GM12878 (cell line): ENCODE measurements at regions not wholly inside any gene's neighbourhood (a gene's known extent, or its start where the extent isn't known, plus 50 kb on each side); places are given as distances from the start of the nearest gene placed in this dataset.

Experiments used
- ATAC-seq: fragments of 200-7000 bp; cut with Tn5 transposase; 3 replicates; pipeline ENCODE4 v1.9.1; 2020; ENCODE audit warnings: mild to moderate bottlenecking, moderate library complexity
- BruUV-seq: library from RNA; stranded (reverse); fragments of 400-500 nt; replicated peaks from 2 replicates; lab custom pipeline; 2021; lab: Mats Ljungman, UMichigan
- CTCF ChIA-PET: fragments of 300-600 bp; sonication (Branson Sonifier 250); formaldehyde crosslinking; extraction: SDS; loops from one replicate; lab custom pipeline; 2021; ENCODE audit warnings: inconsistent platforms; lab: Yijun Ruan, JAX
- POLR2A ChIA-PET: fragments of 350-600 bp; formaldehyde crosslinking; extraction: SDS; loops from one replicate; lab custom pipeline; 2021; ENCODE audit warnings: inconsistent platforms; lab: Charles Lee
- RAD21 ChIA-PET: fragments of 300-600 bp; sonication (Branson Sonifier 250); formaldehyde crosslinking; loops from one replicate; lab custom pipeline; 2023; ENCODE audit warnings: antibody characterized with exemption; ENCODE audit not compliant: unreplicated experiment; lab: Charles Lee
- SMC1A ChIA-PET: fragments of 300-600 bp; sonication (Branson Sonifier 250); formaldehyde crosslinking; loops from one replicate; lab custom pipeline; 2023; ENCODE audit not compliant: unreplicated experiment, uncharacterized antibody; lab: Charles Lee
- DNase-seq: peaks from one replicate; pipeline ENCODE4 v3.0.0-alpha.2; 2011; ENCODE audit warnings: low read depth, low spot score
- FAIRE-seq: peaks from 3 replicates; lab custom pipeline; 2011; peaks lifted over from hg19 to GRCh38; lab: Jason Lieb, UNC
- H2AFZ ChIP-seq: 2 replicates; pipeline ENCODE4 v1.6.0; 2011; ENCODE audit warnings: low read depth, low read length, control low read depth; ENCODE audit not compliant: control insufficient read depth
- H3K27ac ChIP-seq: 2 replicates; pipeline ENCODE4 v1.5.1; 2011; ENCODE audit warnings: control low read depth; ENCODE audit not compliant: control insufficient read depth, insufficient read depth
- H3K27me3 ChIP-seq, 2 experiments: replicated peaks in 1 of 2; 2 replicates each; pipeline versions ENCODE4 v1.6.0 to v1.6.1; 2011; ENCODE audit warnings: low read length in 1 of 2; ENCODE audit not compliant: control insufficient read depth in 2 of 2, insufficient read depth in 2 of 2
- H3K36me3 ChIP-seq, 2 experiments: 2 replicates each; pipeline ENCODE4 v1.5.1; 2011; ENCODE audit warnings: low read length in 1 of 2; ENCODE audit not compliant: control insufficient read depth in 2 of 2, insufficient read depth in 2 of 2
- H3K4me1 ChIP-seq: 2 replicates; pipeline ENCODE4 v1.6.1; 2011; ENCODE audit warnings: mild to moderate bottlenecking, low read length, moderate library complexity, mixed read lengths; ENCODE audit not compliant: control insufficient read depth, insufficient read depth
- H3K4me2 ChIP-seq: 2 replicates; pipeline ENCODE4 v1.6.0; 2011; ENCODE audit warnings: control low read depth; ENCODE audit not compliant: control insufficient read depth, insufficient read depth
- H3K4me3 ChIP-seq: fragments of 200-600 bp; sonication (generic); 2 replicates; pipeline ENCODE4 v1.5.1; 2016
- H3K79me2 ChIP-seq: 2 replicates; pipeline ENCODE4 v1.6.0; 2011; ENCODE audit warnings: low read length; ENCODE audit not compliant: control insufficient read depth, insufficient read depth
- H3K9ac ChIP-seq: 2 replicates; pipeline ENCODE4 v1.8.0; 2011; ENCODE audit warnings: low read length, control low read depth, mixed read lengths; ENCODE audit not compliant: control insufficient read depth, insufficient read depth
- H3K9me3 ChIP-seq: replicated peaks from 3 replicates; pipeline ENCODE4 v1.5.1; 2011; ENCODE audit warnings: mild to moderate bottlenecking, low read length; ENCODE audit not compliant: control insufficient read depth, insufficient read depth
- H4K20me1 ChIP-seq: 2 replicates; pipeline ENCODE4 v1.6.0; 2011; ENCODE audit not compliant: control insufficient read depth, insufficient read depth
- ASH2L ChIP-seq: fragments of 300-600, 200-600 bp; sonication (generic); IDR thresholded peaks from 2 replicates; pipeline ENCODE4 v1.6.1; 2017; ENCODE audit warnings: low read depth, mild to moderate bottlenecking, borderline replicate concordance
- BACH1 ChIP-seq: fragments of 450-650 bp; IDR thresholded peaks from 2 replicates; pipeline ENCODE4 v1.6.1; 2017; ENCODE audit warnings: mild to moderate bottlenecking, borderline replicate concordance
- BRCA1 ChIP-seq: IDR thresholded peaks from 2 replicates; pipeline ENCODE4 v1.6.1; 2011; ENCODE audit warnings: low read depth, low read length, improper control_type of control experiment
- EED ChIP-seq: sonication (generic); IDR thresholded peaks from 2 replicates; pipeline ENCODE4 v1.6.1; 2016; ENCODE audit warnings: antibody characterized with exemption, low read depth
- ESRRA ChIP-seq: IDR thresholded peaks from 2 replicates; pipeline ENCODE4 v1.6.1; 2012; ENCODE audit warnings: mild to moderate bottlenecking, low read length, improper control_type of control experiment
- PML ChIP-seq: IDR thresholded peaks from 2 replicates; pipeline ENCODE4 v1.6.1; 2012; ENCODE audit warnings: low read length, inconsistent platforms
- POU2F2 ChIP-seq: IDR thresholded peaks from 3 replicates; pipeline ENCODE4 v1.6.1; 2011; ENCODE audit warnings: low read depth, mild to moderate bottlenecking, low read length, borderline replicate concordance
- RBBP5 ChIP-seq: fragments of 200-600 bp; sonication (generic); conservative IDR thresholded peaks from 2 replicates; pipeline ENCODE4 v1.6.1; 2016
- SP1 ChIP-seq: IDR thresholded peaks from one replicate; pipeline ENCODE4 v1.6.1; 2011; ENCODE audit warnings: low read depth, low read length
- STAT3 ChIP-seq: IDR thresholded peaks from 2 replicates; pipeline ENCODE4 v1.6.1; 2011; ENCODE audit warnings: low read depth, low read length, improper control_type of control experiment
- WRNIP1 ChIP-seq: IDR thresholded peaks from 2 replicates; pipeline ENCODE4 v1.6.1; 2011; ENCODE audit warnings: low read depth, low read length, improper control_type of control experiment, borderline replicate concordance
- ZNF217 ChIP-seq: fragments of 450-650 bp; IDR thresholded peaks from 2 replicates; pipeline ENCODE4 v1.6.1; 2017; ENCODE audit warnings: antibody characterized with exemption, mild to moderate bottlenecking
- ZNF274 ChIP-seq: IDR thresholded peaks from one replicate; pipeline ENCODE4 v1.8.0; 2011; ENCODE audit not compliant: insufficient read length, insufficient read depth
- WGBS: methylation state at CpG from one replicate; pipeline ENCODE4 v1.1.6; 2016; ENCODE audit warnings: low lambda C conversion rate; ENCODE audit not compliant: insufficient replicate concordance, insufficient coverage; ENCODE audit errors: missing lambda C conversion rate; 5-methylcytosine and 5-hydroxymethylcytosine counted together
- in situ Hi-C: fragments of 300-500 bp; cut with MboI; formaldehyde crosslinking; loops from 9 replicates; pipeline ENCODE4 v1.14.3; 2018; ENCODE audit warnings: mixed read lengths
- intact Hi-C: fragments of 100-400 bp; cut with micrococcal nuclease; formaldehyde crosslinking; loops from one replicate; pipeline ENCODE4 v1.14.2; 2022; ENCODE audit not compliant: unreplicated experiment
- TF ChIP-seq, protein P1 (sequence below): IDR thresholded peaks from 2 replicates; pipeline ENCODE4 v1.6.1; 2012; ENCODE audit warnings: improper control_type of control experiment, low read depth, low read length; ENCODE audit not compliant: insufficient replicate concordance
- TF ChIP-seq, protein P2 (sequence below): IDR thresholded peaks from 2 replicates; pipeline ENCODE4 v1.6.1; 2011; ENCODE audit warnings: borderline replicate concordance, low read depth, mild to moderate bottlenecking, moderate library complexity, mixed read lengths, low read length; ENCODE audit not compliant: insufficient read depth; ENCODE audit errors: extremely low read length
- TF ChIP-seq, protein P3 (sequence below): fragments of 150-350 bp; IDR thresholded peaks from 2 replicates; pipeline ENCODE4 v1.6.1; 2016; ENCODE audit warnings: low read depth, low read length

DNA sequence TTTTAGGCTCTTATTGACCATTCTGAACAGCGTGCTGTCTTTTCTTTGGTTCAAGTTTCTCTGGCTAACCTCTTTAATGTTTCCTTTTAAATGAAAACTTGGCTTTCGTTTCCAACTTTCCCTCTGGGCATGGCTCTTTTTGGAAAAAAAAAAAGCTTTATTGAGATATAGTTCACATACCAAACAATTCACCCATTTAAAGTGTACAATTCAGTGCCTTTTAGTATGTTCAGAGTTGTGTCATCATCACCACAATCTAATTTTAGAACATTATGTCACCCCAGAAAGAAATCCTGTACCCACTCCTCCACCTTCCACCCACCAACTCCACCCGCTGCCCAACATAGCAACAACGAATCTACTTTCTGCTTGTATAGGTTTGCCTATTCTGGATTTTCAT, 322.4 kb downstream of the ADCYAP1 start (continued):
- TF ChIP-seq RBBP5 (no peak), STAT3 (no peak), ASH2L (no peak), ZNF217 (no peak), POU2F2 (no peak)

DNA sequence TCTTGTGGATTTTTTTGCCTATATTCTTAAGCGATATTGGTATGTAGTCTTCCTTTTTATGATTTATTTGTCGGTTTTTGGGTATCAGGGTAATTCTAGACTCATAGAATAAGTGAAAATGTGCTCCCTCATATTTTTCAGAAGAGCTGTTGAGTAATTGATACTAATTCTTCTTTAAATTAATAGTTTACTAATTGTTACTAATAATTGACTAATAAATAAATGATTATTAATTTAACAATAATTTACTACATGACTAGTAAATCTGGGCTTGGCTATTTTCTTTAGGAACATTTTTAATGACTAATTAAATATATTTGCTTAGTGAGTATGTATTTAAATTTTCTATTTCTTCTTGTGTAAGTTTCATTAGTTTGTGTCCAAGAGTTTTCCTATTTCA, 325.0 kb downstream of the ADCYAP1 start:
- no peak overlapping the region for H2AFZ ChIP-seq
- no peak for TF ChIP-seq ZNF274
- no peak for TF ChIP-seq BACH1
- TF ChIP-seq, protein P1, sequence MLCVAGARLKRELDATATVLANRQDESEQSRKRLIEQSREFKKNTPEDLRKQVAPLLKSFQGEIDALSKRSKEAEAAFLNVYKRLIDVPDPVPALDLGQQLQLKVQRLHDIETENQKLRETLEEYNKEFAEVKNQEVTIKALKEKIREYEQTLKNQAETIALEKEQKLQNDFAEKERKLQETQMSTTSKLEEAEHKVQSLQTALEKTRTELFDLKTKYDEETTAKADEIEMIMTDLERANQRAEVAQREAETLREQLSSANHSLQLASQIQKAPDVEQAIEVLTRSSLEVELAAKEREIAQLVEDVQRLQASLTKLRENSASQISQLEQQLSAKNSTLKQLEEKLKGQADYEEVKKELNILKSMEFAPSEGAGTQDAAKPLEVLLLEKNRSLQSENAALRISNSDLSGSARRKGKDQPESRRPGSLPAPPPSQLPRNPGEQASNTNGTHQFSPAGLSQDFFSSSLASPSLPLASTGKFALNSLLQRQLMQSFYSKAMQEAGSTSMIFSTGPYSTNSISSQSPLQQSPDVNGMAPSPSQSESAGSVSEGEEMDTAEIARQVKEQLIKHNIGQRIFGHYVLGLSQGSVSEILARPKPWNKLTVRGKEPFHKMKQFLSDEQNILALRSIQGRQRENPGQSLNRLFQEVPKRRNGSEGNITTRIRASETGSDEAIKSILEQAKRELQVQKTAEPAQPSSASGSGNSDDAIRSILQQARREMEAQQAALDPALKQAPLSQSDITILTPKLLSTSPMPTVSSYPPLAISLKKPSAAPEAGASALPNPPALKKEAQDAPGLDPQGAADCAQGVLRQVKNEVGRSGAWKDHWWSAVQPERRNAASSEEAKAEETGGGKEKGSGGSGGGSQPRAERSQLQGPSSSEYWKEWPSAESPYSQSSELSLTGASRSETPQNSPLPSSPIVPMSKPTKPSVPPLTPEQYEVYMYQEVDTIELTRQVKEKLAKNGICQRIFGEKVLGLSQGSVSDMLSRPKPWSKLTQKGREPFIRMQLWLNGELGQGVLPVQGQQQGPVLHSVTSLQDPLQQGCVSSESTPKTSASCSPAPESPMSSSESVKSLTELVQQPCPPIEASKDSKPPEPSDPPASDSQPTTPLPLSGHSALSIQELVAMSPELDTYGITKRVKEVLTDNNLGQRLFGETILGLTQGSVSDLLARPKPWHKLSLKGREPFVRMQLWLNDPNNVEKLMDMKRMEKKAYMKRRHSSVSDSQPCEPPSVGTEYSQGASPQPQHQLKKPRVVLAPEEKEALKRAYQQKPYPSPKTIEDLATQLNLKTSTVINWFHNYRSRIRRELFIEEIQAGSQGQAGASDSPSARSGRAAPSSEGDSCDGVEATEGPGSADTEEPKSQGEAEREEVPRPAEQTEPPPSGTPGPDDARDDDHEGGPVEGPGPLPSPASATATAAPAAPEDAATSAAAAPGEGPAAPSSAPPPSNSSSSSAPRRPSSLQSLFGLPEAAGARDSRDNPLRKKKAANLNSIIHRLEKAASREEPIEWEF, result no peak
- no peak for TF ChIP-seq PML
- TF ChIP-seq, protein P2, sequence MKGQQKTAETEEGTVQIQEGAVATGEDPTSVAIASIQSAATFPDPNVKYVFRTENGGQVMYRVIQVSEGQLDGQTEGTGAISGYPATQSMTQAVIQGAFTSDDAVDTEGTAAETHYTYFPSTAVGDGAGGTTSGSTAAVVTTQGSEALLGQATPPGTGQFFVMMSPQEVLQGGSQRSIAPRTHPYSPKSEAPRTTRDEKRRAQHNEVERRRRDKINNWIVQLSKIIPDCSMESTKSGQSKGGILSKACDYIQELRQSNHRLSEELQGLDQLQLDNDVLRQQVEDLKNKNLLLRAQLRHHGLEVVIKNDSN, result no peak
- TF ChIP-seq EED, result no peak
- TF ChIP-seq ESRRA, result no peak
- TF ChIP-seq BRCA1, result no peak
- TF ChIP-seq POU2F2, result no peak
- TF ChIP-seq SP1, result no peak
- TF ChIP-seq WRNIP1, result no peak
- TF ChIP-seq, protein P3, sequence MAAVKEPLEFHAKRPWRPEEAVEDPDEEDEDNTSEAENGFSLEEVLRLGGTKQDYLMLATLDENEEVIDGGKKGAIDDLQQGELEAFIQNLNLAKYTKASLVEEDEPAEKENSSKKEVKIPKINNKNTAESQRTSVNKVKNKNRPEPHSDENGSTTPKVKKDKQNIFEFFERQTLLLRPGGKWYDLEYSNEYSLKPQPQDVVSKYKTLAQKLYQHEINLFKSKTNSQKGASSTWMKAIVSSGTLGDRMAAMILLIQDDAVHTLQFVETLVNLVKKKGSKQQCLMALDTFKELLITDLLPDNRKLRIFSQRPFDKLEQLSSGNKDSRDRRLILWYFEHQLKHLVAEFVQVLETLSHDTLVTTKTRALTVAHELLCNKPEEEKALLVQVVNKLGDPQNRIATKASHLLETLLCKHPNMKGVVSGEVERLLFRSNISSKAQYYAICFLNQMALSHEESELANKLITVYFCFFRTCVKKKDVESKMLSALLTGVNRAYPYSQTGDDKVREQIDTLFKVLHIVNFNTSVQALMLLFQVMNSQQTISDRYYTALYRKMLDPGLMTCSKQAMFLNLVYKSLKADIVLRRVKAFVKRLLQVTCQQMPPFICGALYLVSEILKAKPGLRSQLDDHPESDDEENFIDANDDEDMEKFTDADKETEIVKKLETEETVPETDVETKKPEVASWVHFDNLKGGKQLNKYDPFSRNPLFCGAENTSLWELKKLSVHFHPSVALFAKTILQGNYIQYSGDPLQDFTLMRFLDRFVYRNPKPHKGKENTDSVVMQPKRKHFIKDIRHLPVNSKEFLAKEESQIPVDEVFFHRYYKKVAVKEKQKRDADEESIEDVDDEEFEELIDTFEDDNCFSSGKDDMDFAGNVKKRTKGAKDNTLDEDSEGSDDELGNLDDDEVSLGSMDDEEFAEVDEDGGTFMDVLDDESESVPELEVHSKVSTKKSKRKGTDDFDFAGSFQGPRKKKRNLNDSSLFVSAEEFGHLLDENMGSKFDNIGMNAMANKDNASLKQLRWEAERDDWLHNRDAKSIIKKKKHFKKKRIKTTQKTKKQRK, result no peak
- H3K79me2 ChIP-seq, result no peaks in the 10 kb centered on the region
- H3K27ac ChIP-seq, result no peak overlapping the region
- POLR2A ChIA-PET, result no interaction called here
- FAIRE-seq (no peak), DNase-seq (no peak), ATAC-seq (no peak)
- no TSS peak for BruUV-seq
- H3K36me3 ChIP-seq, result no peaks in the 10 kb centered on the region
- 36% methylated on average over 2 of the region's 2 CpGs for WGBS
- in situ Hi-C loops (no loop called here), intact Hi-C loops (no loop called here)
- H3K27me3 ChIP-seq, result no peaks in the 10 kb centered on the region
- no peaks in the 10 kb centered on the region for H4K20me1 ChIP-seq
- CTCF ChIA-PET, result no interaction called here
- no peak overlapping the region for H3K4me2 ChIP-seq
- H3K4me3 ChIP-seq, result no peak overlapping the region
- no peaks in the 10 kb centered on the region for H3K9me3 ChIP-seq
- no peaks in the 10 kb centered on the region for H3K4me1 ChIP-seq
- H3K9ac ChIP-seq, result no peak overlapping the region
- RAD21 ChIA-PET, result no interaction called here
- SMC1A ChIA-PET, result no interaction called here
